HCT116 (cell line): ENCODE measurements at regions not wholly inside any gene's neighbourhood (a gene's known extent, or its start where the extent isn't known, plus 50 kb on each side); places are given as distances from the start of the nearest gene placed in this dataset.

Source experiments
- ATAC-seq: fragments of 200-7000 bp; cut with Tn5 transposase; 2 replicates; pipeline ENCODE4 v1.9.1; 2020; ENCODE audit warnings: mild to moderate bottlenecking, moderate library complexity
- BruUV-seq: library from RNA; stranded (reverse); fragments of 400-500 nt; replicated peaks from 2 replicates; lab custom pipeline; 2021; lab: Mats Ljungman, UMichigan
- CTCF ChIA-PET: fragments of 300-600 bp; sonication (Branson Sonifier 250); formaldehyde crosslinking; loops from one replicate; lab custom pipeline; 2021; ENCODE audit warnings: antibody characterized with exemption; lab: Charles Lee
- POLR2A ChIA-PET: fragments of 300-600, 350-600 bp; sonication (Branson Sonifier 250); formaldehyde crosslinking; loops from one replicate; lab custom pipeline; 2021; ENCODE audit warnings: antibody characterized with exemption; lab: Charles Lee
- RAD21 ChIA-PET, 2 experiments: fragments of 300-600 bp; sonication (Branson Sonifier 250); formaldehyde crosslinking; loops; one replicate each; lab custom pipeline; 2023; ENCODE audit warnings: low total read pairs in 2 of 2; ENCODE audit not compliant: uncharacterized antibody in 2 of 2, unreplicated experiment in 2 of 2, low non-redundant PET in 1 of 2; lab: Charles Lee
- DNase-seq: peaks from one replicate; pipeline ENCODE4 v3.0.0-alpha.2; 2010; ENCODE audit warnings: low read depth, low spot score
- H2AFZ ChIP-seq: fragments of 200-600 bp; shearing (Covaris generic), sonication (generic); 2 replicates; pipeline ENCODE4 v1.6.1; 2017; ENCODE audit warnings: low read depth, mixed run types, mixed read lengths, antibody characterized with exemption, low read length; ENCODE audit not compliant: poor library complexity, severe bottlenecking
- H3K27ac ChIP-seq: 2 replicates; pipeline ENCODE4 v1.5.1; 2012; ENCODE audit warnings: low read depth, low read length
- H3K27me3 ChIP-seq: fragments of 200-600 bp; sonication (generic); 2 replicates; pipeline ENCODE4 v1.6.1; 2016; ENCODE audit warnings: mixed run types, low read length, mixed read lengths; ENCODE audit not compliant: insufficient read depth
- H3K36me3 ChIP-seq, 2 experiments: fragments of 200-500 bp in 1 of 2; fragments of 200-600 bp in 1 of 2; sonication (Bioruptor generic) in 1 of 2; sonication (generic) in 1 of 2; 2 replicates each; pipeline versions ENCODE4 v1.5.1 to v1.6.1; 2014 to 2016; ENCODE audit warnings: low read length in 2 of 2, inconsistent platforms in 1 of 2, mixed read lengths in 1 of 2, mixed run types in 1 of 2; ENCODE audit not compliant: insufficient read depth in 2 of 2, control insufficient read depth in 1 of 2
- H3K4me1 ChIP-seq, 2 experiments: fragments of 200-600 bp in 1 of 2; sonication (generic) in 1 of 2; 2 replicates each; pipeline versions ENCODE4 v1.5.1 to v1.6.1; 2012 to 2017; ENCODE audit warnings: low read length in 2 of 2, inconsistent platforms in 1 of 2, mild to moderate bottlenecking in 1 of 2, mixed read lengths in 1 of 2, mixed run types in 1 of 2, moderate library complexity in 1 of 2; ENCODE audit not compliant: insufficient read depth in 2 of 2, control insufficient read depth in 1 of 2
- H3K4me2 ChIP-seq: fragments of 200-600 bp; sonication (generic); 2 replicates; pipeline ENCODE4 v1.6.1; 2017; ENCODE audit warnings: mixed run types, low read length, mixed read lengths
- H3K4me3 ChIP-seq, 2 experiments: fragments of 200-600 bp in 1 of 2; sonication (generic) in 1 of 2; replicated peaks in 1 of 2; 2 replicates each; pipeline ENCODE4 v1.5.1; 2011 to 2016; ENCODE audit warnings: low read length in 2 of 2, control low read depth in 1 of 2, low read depth in 1 of 2, mild to moderate bottlenecking in 1 of 2, mixed read lengths in 1 of 2, mixed run types in 1 of 2
- H3K79me2 ChIP-seq: fragments of 200-600 bp; sonication (generic); 2 replicates; pipeline ENCODE4 v1.6.1; 2017; ENCODE audit warnings: mild to moderate bottlenecking, mixed run types, low read length, moderate library complexity, mixed read lengths; ENCODE audit not compliant: insufficient read depth
- H3K9ac ChIP-seq: fragments of 200-600 bp; sonication (generic); 2 replicates; pipeline ENCODE4 v1.6.1; 2016; ENCODE audit warnings: low read length, mixed read lengths
- H3K9me2 ChIP-seq: fragments of 200-600 bp; sonication (generic), shearing (Covaris generic); 2 replicates; pipeline ENCODE4 v1.6.1; 2017; ENCODE audit warnings: mixed run types, mild to moderate bottlenecking, moderate library complexity; ENCODE audit not compliant: insufficient read depth
- H3K9me3 ChIP-seq, 2 experiments: fragments of 200-500 bp in 1 of 2; fragments of 200-600 bp in 1 of 2; sonication (Bioruptor generic) in 1 of 2; sonication (generic) in 1 of 2; 2 replicates each; pipeline ENCODE4 v1.6.1; 2014 to 2017; ENCODE audit warnings: low read length in 2 of 2, mixed read lengths in 2 of 2, inconsistent platforms in 1 of 2, low read depth in 1 of 2, mild to moderate bottlenecking in 1 of 2, mixed run types in 1 of 2, moderate library complexity in 1 of 2; ENCODE audit not compliant: control insufficient read depth in 1 of 2, insufficient read depth in 1 of 2
- H4K20me1 ChIP-seq: fragments of 200-600 bp; sonication (generic), shearing (Covaris generic); 2 replicates; pipeline ENCODE4 v1.6.1; 2017; ENCODE audit warnings: mixed run types, mild to moderate bottlenecking, moderate library complexity; ENCODE audit not compliant: insufficient read depth
- CBX3 ChIP-seq: IDR thresholded peaks from 2 replicates; pipeline ENCODE4 v1.6.1; 2012; ENCODE audit warnings: low read depth
- EGR1 ChIP-seq: IDR thresholded peaks from 2 replicates; pipeline ENCODE4 v1.6.1; 2012; ENCODE audit warnings: low read depth
- EZH2 ChIP-seq: fragments of 200-600 bp; sonication (generic); IDR thresholded peaks from 2 replicates; pipeline ENCODE4 v1.6.1; 2017; ENCODE audit warnings: antibody characterized with exemption, mixed run types
- POLR2A ChIP-seq: IDR thresholded peaks from 2 replicates; pipeline ENCODE4 v1.7.0; 2011; ENCODE audit warnings: borderline replicate concordance; ENCODE audit not compliant: insufficient read depth, insufficient read length; ENCODE audit errors: extremely low read depth
- POLR2AphosphoS5 ChIP-seq: IDR thresholded peaks from 2 replicates; pipeline ENCODE4 v1.6.1; 2011; ENCODE audit warnings: mild to moderate bottlenecking, low read depth, low read length, moderate library complexity
- RAD21 ChIP-seq: IDR thresholded peaks from 2 replicates; pipeline ENCODE4 v1.6.1; 2012; ENCODE audit warnings: low read depth, mild to moderate bottlenecking
- SIN3A ChIP-seq: IDR thresholded peaks from 2 replicates; pipeline ENCODE4 v1.6.1; 2012; ENCODE audit warnings: low read depth
- SP1 ChIP-seq: IDR thresholded peaks from 2 replicates; pipeline ENCODE4 v1.6.1; 2012; ENCODE audit warnings: low read depth
- SRF ChIP-seq: IDR thresholded peaks from 2 replicates; pipeline ENCODE4 v1.6.1; 2012; ENCODE audit warnings: low read depth
- TCF7L2 ChIP-seq: IDR thresholded peaks from 2 replicates; pipeline ENCODE4 v1.7.0; 2011; ENCODE audit warnings: borderline replicate concordance, inconsistent platforms; ENCODE audit not compliant: insufficient read depth, insufficient read length; ENCODE audit errors: extremely low read depth
- YY1 ChIP-seq: IDR thresholded peaks from 2 replicates; pipeline ENCODE4 v1.6.1; 2011; ENCODE audit warnings: low read length, low read depth, moderate library complexity, mild to moderate bottlenecking; ENCODE audit not compliant: insufficient replicate concordance; ENCODE audit errors: extremely low read depth
- ZNF274 ChIP-seq: fragments of 200-500 bp; sonication (Bioruptor generic); IDR thresholded peaks from 2 replicates; pipeline ENCODE4 v1.6.1; 2014; ENCODE audit warnings: mild to moderate bottlenecking, low read depth, low read length, inconsistent platforms
- intact Hi-C: fragments of 100-400 bp; cut with micrococcal nuclease; formaldehyde crosslinking; loops from 2 replicates; pipeline ENCODE4 v1.10.0; 2022
- TF ChIP-seq, protein P1 (sequence below): IDR thresholded peaks from 2 replicates; pipeline ENCODE4 v1.6.1; 2011; ENCODE audit warnings: mild to moderate bottlenecking, low read length, moderate library complexity; ENCODE audit not compliant: insufficient replicate concordance; ENCODE audit errors: extremely low read depth
- TF ChIP-seq, protein P2 (sequence below): IDR thresholded peaks from 2 replicates; pipeline ENCODE4 v1.6.1; 2012; ENCODE audit warnings: low read depth
- TF ChIP-seq, protein P3 (sequence below), 3 experiments: fragments of 200-600 bp in 1 of 3; sonication (generic) in 1 of 3; IDR thresholded peaks in 2 of 3; conservative IDR thresholded peaks in 1 of 3; 2 replicates each; pipeline ENCODE4 v1.5.1; 2012 to 2017; ENCODE audit warnings: low read depth in 2 of 3, low read length in 2 of 3, antibody characterized with exemption in 1 of 3, borderline replicate concordance in 1 of 3, control low read depth in 1 of 3, mild to moderate bottlenecking in 1 of 3, mixed read lengths in 1 of 3, mixed run types in 1 of 3, moderate library complexity in 1 of 3; ENCODE audit not compliant: insufficient read depth in 1 of 3
- TF ChIP-seq, protein P4 (sequence below): IDR thresholded peaks from 2 replicates; pipeline ENCODE4 v1.6.1; 2012

DNA sequence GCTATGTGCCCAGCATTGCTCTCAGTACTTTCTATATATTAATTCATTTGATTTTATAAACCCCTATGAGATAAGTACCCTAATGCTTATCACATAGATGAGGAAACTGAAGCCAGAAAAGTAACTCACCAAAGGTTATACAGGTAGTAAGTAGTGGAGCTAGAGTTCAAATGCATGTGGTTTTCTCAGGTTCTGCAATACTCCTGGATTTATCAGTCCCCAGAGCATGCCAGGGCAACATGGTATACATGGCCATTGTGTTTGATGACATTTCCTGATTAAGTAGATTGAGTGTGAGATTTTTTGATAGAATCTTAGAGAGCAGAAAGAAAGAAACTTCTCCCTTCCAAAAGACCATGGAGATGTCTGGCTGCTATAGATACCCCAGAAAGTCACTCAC is 233.1 kb downstream of the IKZF2 start:
- intact Hi-C loops: no loop called here
- Histone ChIP-seq H3K9me3 (no peaks in the 10 kb centered on the region), H3K36me3 (no peaks in the 10 kb centered on the region), H3K4me3 (no peak overlapping the region), H4K20me1 (no peaks in the 10 kb centered on the region), H3K27ac (no peak overlapping the region), H3K79me2 (no peaks in the 10 kb centered on the region), H3K9me2 (no peaks in the 10 kb centered on the region), H3K9ac (no peak overlapping the region), H3K27me3 (no peaks in the 10 kb centered on the region), H3K4me2 (no peak overlapping the region), H3K4me1 (no peaks in the 10 kb centered on the region), H2AFZ (no peak overlapping the region)
- CTCF ChIA-PET: no interaction called here
- RAD21 ChIA-PET: no interaction called here
- POLR2A ChIA-PET: no interaction called here
- TF ChIP-seq, protein P1, sequence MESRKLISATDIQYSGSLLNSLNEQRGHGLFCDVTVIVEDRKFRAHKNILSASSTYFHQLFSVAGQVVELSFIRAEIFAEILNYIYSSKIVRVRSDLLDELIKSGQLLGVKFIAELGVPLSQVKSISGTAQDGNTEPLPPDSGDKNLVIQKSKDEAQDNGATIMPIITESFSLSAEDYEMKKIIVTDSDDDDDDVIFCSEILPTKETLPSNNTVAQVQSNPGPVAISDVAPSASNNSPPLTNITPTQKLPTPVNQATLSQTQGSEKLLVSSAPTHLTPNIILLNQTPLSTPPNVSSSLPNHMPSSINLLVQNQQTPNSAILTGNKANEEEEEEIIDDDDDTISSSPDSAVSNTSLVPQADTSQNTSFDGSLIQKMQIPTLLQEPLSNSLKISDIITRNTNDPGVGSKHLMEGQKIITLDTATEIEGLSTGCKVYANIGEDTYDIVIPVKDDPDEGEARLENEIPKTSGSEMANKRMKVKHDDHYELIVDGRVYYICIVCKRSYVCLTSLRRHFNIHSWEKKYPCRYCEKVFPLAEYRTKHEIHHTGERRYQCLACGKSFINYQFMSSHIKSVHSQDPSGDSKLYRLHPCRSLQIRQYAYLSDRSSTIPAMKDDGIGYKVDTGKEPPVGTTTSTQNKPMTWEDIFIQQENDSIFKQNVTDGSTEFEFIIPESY: no peak
- no peak for TF ChIP-seq SRF
- TF ChIP-seq SIN3A: no peak
- TF ChIP-seq EZH2: no peak
- TF ChIP-seq, protein P2, sequence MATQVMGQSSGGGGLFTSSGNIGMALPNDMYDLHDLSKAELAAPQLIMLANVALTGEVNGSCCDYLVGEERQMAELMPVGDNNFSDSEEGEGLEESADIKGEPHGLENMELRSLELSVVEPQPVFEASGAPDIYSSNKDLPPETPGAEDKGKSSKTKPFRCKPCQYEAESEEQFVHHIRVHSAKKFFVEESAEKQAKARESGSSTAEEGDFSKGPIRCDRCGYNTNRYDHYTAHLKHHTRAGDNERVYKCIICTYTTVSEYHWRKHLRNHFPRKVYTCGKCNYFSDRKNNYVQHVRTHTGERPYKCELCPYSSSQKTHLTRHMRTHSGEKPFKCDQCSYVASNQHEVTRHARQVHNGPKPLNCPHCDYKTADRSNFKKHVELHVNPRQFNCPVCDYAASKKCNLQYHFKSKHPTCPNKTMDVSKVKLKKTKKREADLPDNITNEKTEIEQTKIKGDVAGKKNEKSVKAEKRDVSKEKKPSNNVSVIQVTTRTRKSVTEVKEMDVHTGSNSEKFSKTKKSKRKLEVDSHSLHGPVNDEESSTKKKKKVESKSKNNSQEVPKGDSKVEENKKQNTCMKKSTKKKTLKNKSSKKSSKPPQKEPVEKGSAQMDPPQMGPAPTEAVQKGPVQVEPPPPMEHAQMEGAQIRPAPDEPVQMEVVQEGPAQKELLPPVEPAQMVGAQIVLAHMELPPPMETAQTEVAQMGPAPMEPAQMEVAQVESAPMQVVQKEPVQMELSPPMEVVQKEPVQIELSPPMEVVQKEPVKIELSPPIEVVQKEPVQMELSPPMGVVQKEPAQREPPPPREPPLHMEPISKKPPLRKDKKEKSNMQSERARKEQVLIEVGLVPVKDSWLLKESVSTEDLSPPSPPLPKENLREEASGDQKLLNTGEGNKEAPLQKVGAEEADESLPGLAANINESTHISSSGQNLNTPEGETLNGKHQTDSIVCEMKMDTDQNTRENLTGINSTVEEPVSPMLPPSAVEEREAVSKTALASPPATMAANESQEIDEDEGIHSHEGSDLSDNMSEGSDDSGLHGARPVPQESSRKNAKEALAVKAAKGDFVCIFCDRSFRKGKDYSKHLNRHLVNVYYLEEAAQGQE: no peak
- TF ChIP-seq POLR2A: no peak
- TF ChIP-seq CBX3: no peak
- TF ChIP-seq EGR1: no peak
- TF ChIP-seq, protein P3, sequence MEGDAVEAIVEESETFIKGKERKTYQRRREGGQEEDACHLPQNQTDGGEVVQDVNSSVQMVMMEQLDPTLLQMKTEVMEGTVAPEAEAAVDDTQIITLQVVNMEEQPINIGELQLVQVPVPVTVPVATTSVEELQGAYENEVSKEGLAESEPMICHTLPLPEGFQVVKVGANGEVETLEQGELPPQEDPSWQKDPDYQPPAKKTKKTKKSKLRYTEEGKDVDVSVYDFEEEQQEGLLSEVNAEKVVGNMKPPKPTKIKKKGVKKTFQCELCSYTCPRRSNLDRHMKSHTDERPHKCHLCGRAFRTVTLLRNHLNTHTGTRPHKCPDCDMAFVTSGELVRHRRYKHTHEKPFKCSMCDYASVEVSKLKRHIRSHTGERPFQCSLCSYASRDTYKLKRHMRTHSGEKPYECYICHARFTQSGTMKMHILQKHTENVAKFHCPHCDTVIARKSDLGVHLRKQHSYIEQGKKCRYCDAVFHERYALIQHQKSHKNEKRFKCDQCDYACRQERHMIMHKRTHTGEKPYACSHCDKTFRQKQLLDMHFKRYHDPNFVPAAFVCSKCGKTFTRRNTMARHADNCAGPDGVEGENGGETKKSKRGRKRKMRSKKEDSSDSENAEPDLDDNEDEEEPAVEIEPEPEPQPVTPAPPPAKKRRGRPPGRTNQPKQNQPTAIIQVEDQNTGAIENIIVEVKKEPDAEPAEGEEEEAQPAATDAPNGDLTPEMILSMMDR (IDR thresholded peaks at IDR 0.05 in 2 of 3, conservative IDR thresholded peaks at IDR 0.05 in 1 of 3; ENCODE audit: borderline replicate concordance in 1 of 3, insufficient read depth in 1 of 3, low read depth in 2 of 3, low read length in 2 of 3): no peak
- no peak for TF ChIP-seq RAD21
- no peak for TF ChIP-seq POLR2AphosphoS5
- no peak for TF ChIP-seq SP1
- TF ChIP-seq, protein P4, sequence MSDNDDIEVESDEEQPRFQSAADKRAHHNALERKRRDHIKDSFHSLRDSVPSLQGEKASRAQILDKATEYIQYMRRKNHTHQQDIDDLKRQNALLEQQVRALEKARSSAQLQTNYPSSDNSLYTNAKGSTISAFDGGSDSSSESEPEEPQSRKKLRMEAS: no peak
- TF ChIP-seq ZNF274: no peak
- TF ChIP-seq YY1: no peak
- TF ChIP-seq TCF7L2: no peak
- no peak for DNase-seq
- ATAC-seq: no peak
- no TSS peak for BruUV-seq
